ENCODE measurements at regions not wholly inside any gene's neighbourhood (a gene's known extent, or its start where the extent isn't known, plus 50 kb on each side); places are given as distances from the start of the nearest gene placed in this dataset.

GRCh38 chr2:146130290-146130689 lies 1610.4 kb upstream of the ZEB2 start:
- no peak for DNase-seq (ENCODE audit: low read depth)
- TF ChIP-seq CTCF (IDR thresholded peaks at IDR 0.05; ENCODE audit: control insufficient read depth, extremely low read depth, insufficient read depth), result no peak
- no peak overlapping the region for H3K4me3 ChIP-seq (ENCODE audit: low read depth, low read length)

- DNase-seq (ENCODE audit: low read depth), result no peak
- TF ChIP-seq CTCF (IDR thresholded peaks at IDR 0.05; ENCODE audit: control insufficient read depth, extremely low read depth, insufficient read depth), result no peak
- no peak overlapping the region for H3K4me3 ChIP-seq (ENCODE audit: low read depth, low read length)
Observed at GRCh38 chr2:146129231-146129630, 1609.3 kb upstream of the ZEB2 start.

- TF ChIP-seq CTCF (IDR thresholded peaks at IDR 0.05; ENCODE audit: control insufficient read depth, extremely low read depth, insufficient read depth), result no peak
- DNase-seq (ENCODE audit: low read depth), result no peak
- H3K4me3 ChIP-seq (ENCODE audit: low read depth, low read length), result no peak overlapping the region
Observed at GRCh38 chr2:146128216-146128615, 1608.3 kb upstream of the ZEB2 start.

GRCh38 chr2:146125551-146125950 lies 1605.6 kb upstream of the ZEB2 start:
- no peak for TF ChIP-seq CTCF (IDR thresholded peaks at IDR 0.05; ENCODE audit: control insufficient read depth, extremely low read depth, insufficient read depth)
- DNase-seq (ENCODE audit: low read depth), result no peak
- no peak overlapping the region for H3K4me3 ChIP-seq (ENCODE audit: low read depth, low read length)

GRCh38 chr2:146124741-146125140 lies 1604.8 kb upstream of the ZEB2 start:
- no peak for DNase-seq (ENCODE audit: low read depth)
- no peak overlapping the region for H3K4me3 ChIP-seq (ENCODE audit: low read depth, low read length)
- TF ChIP-seq CTCF (IDR thresholded peaks at IDR 0.05; ENCODE audit: control insufficient read depth, extremely low read depth, insufficient read depth), result no peak

GRCh38 chr2:146123714-146124113 lies 1603.8 kb upstream of the ZEB2 start:
- no peak for TF ChIP-seq CTCF (IDR thresholded peaks at IDR 0.05; ENCODE audit: control insufficient read depth, extremely low read depth, insufficient read depth)
- no peak for DNase-seq (ENCODE audit: low read depth)
- no peak overlapping the region for H3K4me3 ChIP-seq (ENCODE audit: low read depth, low read length)

GRCh38 chr2:146123256-146123655 lies 1603.3 kb upstream of the ZEB2 start:
- no peak overlapping the region for H3K4me3 ChIP-seq (ENCODE audit: low read depth, low read length)
- DNase-seq (ENCODE audit: low read depth), result no peak
- no peak for TF ChIP-seq CTCF (IDR thresholded peaks at IDR 0.05; ENCODE audit: control insufficient read depth, extremely low read depth, insufficient read depth)
